ENCODE measurements at regions not wholly inside any gene's neighbourhood (a gene's known extent, or its start where the extent isn't known, plus 50 kb on each side); places are given as distances from the start of the nearest gene placed in this dataset.
A peak's percentile ranks its signal among the peaks of the same experiment; 100 is the strongest.

DNA sequence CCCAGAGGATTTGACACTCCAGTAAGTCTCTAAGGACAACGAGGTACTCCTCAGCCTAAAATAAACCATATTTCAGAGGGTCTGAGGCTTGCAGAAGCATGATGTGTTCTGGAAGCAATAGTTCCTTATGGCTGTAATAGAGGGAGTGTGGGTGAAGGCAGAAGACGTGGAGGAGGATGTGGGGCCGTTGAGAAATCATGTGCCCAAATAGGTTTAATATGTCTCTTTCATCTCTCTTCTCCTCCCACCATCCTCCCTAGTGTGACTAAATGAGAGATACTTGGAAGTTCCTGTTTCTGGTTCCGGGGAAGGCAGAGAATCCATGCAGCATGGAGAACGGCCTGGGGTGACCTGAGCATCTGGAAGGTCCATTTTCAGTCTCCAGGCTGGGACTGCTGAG lies 174.0 kb upstream of the RSPO3 start:
- Histone ChIP-seq H3K9me3 (ENCODE audit: control insufficient read depth, low read length) (no peaks in the 10 kb centered on the region), H4K91ac (ENCODE audit: low read length) (no peak overlapping the region), H3K79me1 (replicated peaks; ENCODE audit: low read length, poor library complexity, severe bottlenecking) (no peaks in the 10 kb centered on the region), H3K4me1 (ENCODE audit: control insufficient read depth, insufficient read depth, low read depth, low read length) (no peaks in the 10 kb centered on the region), H3K4ac (ENCODE audit: low read depth in 1 of 2, low read length in 2 of 2) (no peak overlapping the region), H2BK12ac (ENCODE audit: low read length in 2 of 2) (no peak overlapping the region), H2BK120ac (ENCODE audit: low read depth, low read length) (no peak overlapping the region), H3K23ac (ENCODE audit: low read length in 2 of 2) (no peak overlapping the region), H3K18ac (ENCODE audit: low read depth in 1 of 2, low read length in 2 of 2) (no peak overlapping the region), H4K8ac (ENCODE audit: low read length) (no peak overlapping the region), H2AFZ (ENCODE audit: low read depth, low read length) (no peak overlapping the region), H3K27ac (ENCODE audit: low read length, poor library complexity, severe bottlenecking) (no peak overlapping the region), H2AK5ac (ENCODE audit: low read length, severe bottlenecking) (no peak overlapping the region), H3K14ac (ENCODE audit: low read length in 2 of 2) (no peak overlapping the region), H3K4me3 (ENCODE audit: insufficient read depth in 1 of 2, low read depth in 1 of 2, low read length in 2 of 2) (no peak overlapping the region), H3K9ac (ENCODE audit: low read length) (no peak overlapping the region), H2BK15ac (ENCODE audit: low read depth, poor library complexity, severe bottlenecking) (no peak overlapping the region), H3K36me3 (ENCODE audit: control insufficient read depth in 1 of 2, insufficient read depth in 2 of 2, low read depth in 1 of 2, low read length in 2 of 2) (no peaks in the 10 kb centered on the region), H3K4me2 (ENCODE audit: low read length, poor library complexity, severe bottlenecking) (no peak overlapping the region), H2BK5ac (ENCODE audit: low read depth, low read length, poor library complexity, severe bottlenecking) (no peak overlapping the region), H3K27me3 (ENCODE audit: control insufficient read depth in 1 of 2, insufficient read depth in 1 of 2, low read length in 2 of 2) (no peaks in the 10 kb centered on the region)
- 89% methylated on average over 2 of the region's 5 CpGs for WGBS
- DNase-seq = no peak

GRCh38 chr6:126945150-126945685 lies 173.3 kb upstream of the RSPO3 start:
- no peak overlapping the region for H2BK5ac ChIP-seq (ENCODE audit: low read depth, low read length, poor library complexity, severe bottlenecking)
- no peaks in the 10 kb centered on the region for H3K79me1 ChIP-seq (replicated peaks; ENCODE audit: low read length, poor library complexity, severe bottlenecking)
- no peak overlapping the region for H2AK5ac ChIP-seq (ENCODE audit: low read length, severe bottlenecking)
- no peak overlapping the region for H3K18ac ChIP-seq (ENCODE audit: low read depth in 1 of 2, low read length in 2 of 2)
- H3K4me2 ChIP-seq (ENCODE audit: low read length, poor library complexity, severe bottlenecking) = no peak overlapping the region
- peak overlapping the region; percentile 24 for H3K9ac ChIP-seq (ENCODE audit: low read length)
- no peak for DNase-seq
- H2BK120ac ChIP-seq (ENCODE audit: low read depth, low read length) = no peak overlapping the region
- no peaks in the 10 kb centered on the region for H3K9me3 ChIP-seq (ENCODE audit: control insufficient read depth, low read length)
- no peak overlapping the region for H4K91ac ChIP-seq (ENCODE audit: low read length)
- no peak overlapping the region for H4K8ac ChIP-seq (ENCODE audit: low read length)
- H2BK15ac ChIP-seq (ENCODE audit: low read depth, poor library complexity, severe bottlenecking) = no peak overlapping the region
- no peaks in the 10 kb centered on the region for H3K27me3 ChIP-seq (ENCODE audit: control insufficient read depth in 1 of 2, insufficient read depth in 1 of 2, low read length in 2 of 2)
- H3K4me1 ChIP-seq (ENCODE audit: control insufficient read depth, insufficient read depth, low read depth, low read length) = no peaks in the 10 kb centered on the region
- no peak overlapping the region for H3K14ac ChIP-seq (ENCODE audit: low read length in 2 of 2)
- no peak overlapping the region for H2AFZ ChIP-seq (ENCODE audit: low read depth, low read length)
- no peak overlapping the region for H3K23ac ChIP-seq (ENCODE audit: low read length in 2 of 2)
- 73% methylated on average over 3 of the region's 4 CpGs for WGBS
- H3K36me3 ChIP-seq (ENCODE audit: control insufficient read depth in 1 of 2, insufficient read depth in 2 of 2, low read depth in 1 of 2, low read length in 2 of 2) = no peaks in the 10 kb centered on the region
- no peak overlapping the region for H3K4me3 ChIP-seq (ENCODE audit: insufficient read depth in 1 of 2, low read depth in 1 of 2, low read length in 2 of 2)
- no peak overlapping the region for H3K4ac ChIP-seq (ENCODE audit: low read depth in 1 of 2, low read length in 2 of 2)
- H3K27ac ChIP-seq (ENCODE audit: low read length, poor library complexity, severe bottlenecking) = no peak overlapping the region
- H2BK12ac ChIP-seq (ENCODE audit: low read length in 2 of 2) = no peak overlapping the region

DNA sequence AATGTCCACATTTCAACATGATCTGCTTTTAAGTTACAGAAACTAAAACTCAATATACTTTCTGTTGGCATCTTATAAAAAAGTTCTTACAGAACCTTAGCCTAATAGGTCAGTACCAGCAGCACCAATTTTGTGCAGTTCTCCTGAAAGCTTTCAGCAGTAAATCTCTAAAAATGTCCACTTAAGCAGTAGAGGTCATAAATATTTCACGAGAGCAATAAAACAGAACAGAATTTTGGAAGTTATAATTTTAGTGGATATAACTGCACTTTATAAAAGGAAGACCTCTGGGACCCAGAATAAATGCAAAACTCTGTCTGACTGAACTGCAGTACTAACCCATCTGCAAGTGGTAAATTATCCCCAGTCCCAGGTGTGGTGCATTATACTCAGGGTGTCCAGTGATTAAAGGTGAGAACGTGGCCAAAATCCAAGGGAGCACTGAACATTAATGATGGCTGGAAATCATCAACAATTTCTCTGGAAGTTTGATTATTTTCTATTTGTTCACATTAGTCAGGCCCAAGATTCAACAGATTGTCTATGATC lies 172.6 kb upstream of the RSPO3 start:
- DNase-seq = no peak
- no peaks in the 10 kb centered on the region for H3K27me3 ChIP-seq (ENCODE audit: control insufficient read depth in 1 of 2, insufficient read depth in 1 of 2, low read length in 2 of 2)
- no peak overlapping the region for H2BK12ac ChIP-seq (ENCODE audit: low read length in 2 of 2)
- no peak overlapping the region for H2BK5ac ChIP-seq (ENCODE audit: low read depth, low read length, poor library complexity, severe bottlenecking)
- H3K9me3 ChIP-seq (ENCODE audit: control insufficient read depth, low read length) = no peaks in the 10 kb centered on the region
- no peak overlapping the region for H3K18ac ChIP-seq (ENCODE audit: low read depth in 1 of 2, low read length in 2 of 2)
- H3K9ac ChIP-seq (ENCODE audit: low read length) = no peak overlapping the region
- WGBS = 100% methylated on average over 1 of the region's 2 CpGs
- H3K14ac ChIP-seq (ENCODE audit: low read length in 2 of 2) = no peak overlapping the region
- H3K27ac ChIP-seq (ENCODE audit: low read length, poor library complexity, severe bottlenecking) = no peak overlapping the region
- H3K23ac ChIP-seq (ENCODE audit: low read length in 2 of 2) = no peak overlapping the region
- no peak overlapping the region for H2BK120ac ChIP-seq (ENCODE audit: low read depth, low read length)
- H3K36me3 ChIP-seq (ENCODE audit: control insufficient read depth in 1 of 2, insufficient read depth in 2 of 2, low read depth in 1 of 2, low read length in 2 of 2) = no peaks in the 10 kb centered on the region
- H2AFZ ChIP-seq (ENCODE audit: low read depth, low read length) = no peak overlapping the region
- no peak overlapping the region for H3K4me2 ChIP-seq (ENCODE audit: low read length, poor library complexity, severe bottlenecking)
- H3K4ac ChIP-seq (ENCODE audit: low read depth in 1 of 2, low read length in 2 of 2) = no peak overlapping the region
- H2BK15ac ChIP-seq (ENCODE audit: low read depth, poor library complexity, severe bottlenecking) = no peak overlapping the region
- no peaks in the 10 kb centered on the region for H3K79me1 ChIP-seq (replicated peaks; ENCODE audit: low read length, poor library complexity, severe bottlenecking)
- H4K91ac ChIP-seq (ENCODE audit: low read length) = no peak overlapping the region
- no peaks in the 10 kb centered on the region for H3K4me1 ChIP-seq (ENCODE audit: control insufficient read depth, insufficient read depth, low read depth, low read length)
- H4K8ac ChIP-seq (ENCODE audit: low read length) = no peak overlapping the region
- H2AK5ac ChIP-seq (ENCODE audit: low read length, severe bottlenecking) = no peak overlapping the region
- no peak overlapping the region for H3K4me3 ChIP-seq (ENCODE audit: insufficient read depth in 1 of 2, low read depth in 1 of 2, low read length in 2 of 2)

- no peak overlapping the region for H2BK12ac ChIP-seq (ENCODE audit: low read length in 2 of 2)
- H3K27me3 ChIP-seq (ENCODE audit: control insufficient read depth in 1 of 2, insufficient read depth in 1 of 2, low read length in 2 of 2) = no peaks in the 10 kb centered on the region
- H2BK15ac ChIP-seq (ENCODE audit: low read depth, poor library complexity, severe bottlenecking) = no peak overlapping the region
- H4K8ac ChIP-seq (ENCODE audit: low read length) = no peak overlapping the region
- no peaks in the 10 kb centered on the region for H3K36me3 ChIP-seq (ENCODE audit: control insufficient read depth in 1 of 2, insufficient read depth in 2 of 2, low read depth in 1 of 2, low read length in 2 of 2)
- no peak overlapping the region for H2BK5ac ChIP-seq (ENCODE audit: low read depth, low read length, poor library complexity, severe bottlenecking)
- H4K91ac ChIP-seq (ENCODE audit: low read length) = no peak overlapping the region
- no peak overlapping the region for H3K23ac ChIP-seq (ENCODE audit: low read length in 2 of 2)
- H2BK120ac ChIP-seq (ENCODE audit: low read depth, low read length) = no peak overlapping the region
- WGBS = 76% methylated on average over 4 of the region's 4 CpGs
- no peak overlapping the region for H3K18ac ChIP-seq (ENCODE audit: low read depth in 1 of 2, low read length in 2 of 2)
- H3K14ac ChIP-seq (ENCODE audit: low read length in 2 of 2) = no peak overlapping the region
- no peak overlapping the region for H3K4me3 ChIP-seq (ENCODE audit: insufficient read depth in 1 of 2, low read depth in 1 of 2, low read length in 2 of 2)
- H2AFZ ChIP-seq (ENCODE audit: low read depth, low read length) = no peak overlapping the region
- no peak overlapping the region for H3K27ac ChIP-seq (ENCODE audit: low read length, poor library complexity, severe bottlenecking)
- DNase-seq = no peak
- no peaks in the 10 kb centered on the region for H3K4me1 ChIP-seq (ENCODE audit: control insufficient read depth, insufficient read depth, low read depth, low read length)
- H3K9ac ChIP-seq (ENCODE audit: low read length) = peak overlapping the region; percentile 26
- H2AK5ac ChIP-seq (ENCODE audit: low read length, severe bottlenecking) = no peak overlapping the region
- no peak overlapping the region for H3K4me2 ChIP-seq (ENCODE audit: low read length, poor library complexity, severe bottlenecking)
- H3K4ac ChIP-seq (ENCODE audit: low read depth in 1 of 2, low read length in 2 of 2) = no peak overlapping the region
- H3K79me1 ChIP-seq (replicated peaks; ENCODE audit: low read length, poor library complexity, severe bottlenecking) = no peaks in the 10 kb centered on the region
- H3K9me3 ChIP-seq (ENCODE audit: control insufficient read depth, low read length) = no peaks in the 10 kb centered on the region
Measured at GRCh38 chr6:126947070-126947469, 171.4 kb upstream of the RSPO3 start.

Data from mesenchymal stem cell (in vitro differentiated cells and primary cell).